ENCODE measurements at regions not wholly inside any gene's neighbourhood (a gene's known extent, or its start where the extent isn't known, plus 50 kb on each side); places are given as distances from the start of the nearest gene placed in this dataset.

- H3K4me3 ChIP-seq (ENCODE audit: low read depth, low read length): no peak overlapping the region
- DNase-seq (ENCODE audit: low read depth) (no peak), FAIRE-seq (no peak)
- H3K27me3 ChIP-seq (ENCODE audit: control insufficient read depth, insufficient read depth, low read length): no peaks in the 10 kb centered on the region
- H3K36me3 ChIP-seq (ENCODE audit: control insufficient read depth, insufficient read depth, low read length): no peaks in the 10 kb centered on the region
- TF ChIP-seq CTCF (IDR thresholded peaks at IDR 0.05; ENCODE audit: insufficient read depth, low read length, severe bottlenecking): no peak
Measured at GRCh38 chr3:34394978-34395748, 596.7 kb downstream of the PDCD6IP start.

- DNase-seq (ENCODE audit: low read depth): no peak
- H3K36me3 ChIP-seq (ENCODE audit: control insufficient read depth, insufficient read depth, low read length): no peaks in the 10 kb centered on the region
- H3K4me3 ChIP-seq (ENCODE audit: low read depth, low read length): no peak overlapping the region
- TF ChIP-seq CTCF (IDR thresholded peaks at IDR 0.05; ENCODE audit: insufficient read depth, low read length, severe bottlenecking): no peak
- no peaks in the 10 kb centered on the region for H3K27me3 ChIP-seq (ENCODE audit: control insufficient read depth, insufficient read depth, low read length)
- no peak for FAIRE-seq
Measured at GRCh38 chr3:34396288-34396687, 597.9 kb downstream of the PDCD6IP start.

- Histone ChIP-seq H3K4me3 (ENCODE audit: low read depth, low read length) (no peak overlapping the region), H3K36me3 (ENCODE audit: control insufficient read depth, insufficient read depth, low read length) (no peaks in the 10 kb centered on the region), H3K27me3 (ENCODE audit: control insufficient read depth, insufficient read depth, low read length) (no peaks in the 10 kb centered on the region)
- DNase-seq (ENCODE audit: low read depth): no peak
- no peak for TF ChIP-seq CTCF (IDR thresholded peaks at IDR 0.05; ENCODE audit: insufficient read depth, low read length, severe bottlenecking)
- FAIRE-seq: no peak
Measured at GRCh38 chr3:34396956-34397355, 598.5 kb downstream of the PDCD6IP start.

- Histone ChIP-seq H3K36me3 (ENCODE audit: control insufficient read depth, insufficient read depth, low read length) (no peaks in the 10 kb centered on the region), H3K27me3 (ENCODE audit: control insufficient read depth, insufficient read depth, low read length) (no peaks in the 10 kb centered on the region), H3K4me3 (ENCODE audit: low read depth, low read length) (no peak overlapping the region)
- no peak for TF ChIP-seq CTCF (IDR thresholded peaks at IDR 0.05; ENCODE audit: insufficient read depth, low read length, severe bottlenecking)
- DNase-seq (ENCODE audit: low read depth): no peak
- no peak for FAIRE-seq
Measured at GRCh38 chr3:34399401-34399800, 601.0 kb downstream of the PDCD6IP start.

- FAIRE-seq (no peak), DNase-seq (ENCODE audit: low read depth) (no peak)
- Histone ChIP-seq H3K36me3 (ENCODE audit: control insufficient read depth, insufficient read depth, low read length) (no peaks in the 10 kb centered on the region), H3K4me3 (ENCODE audit: low read depth, low read length) (no peak overlapping the region), H3K27me3 (ENCODE audit: control insufficient read depth, insufficient read depth, low read length) (no peaks in the 10 kb centered on the region)
- TF ChIP-seq CTCF (IDR thresholded peaks at IDR 0.05; ENCODE audit: insufficient read depth, low read length, severe bottlenecking): no peak
Measured at GRCh38 chr3:34405159-34405558, 606.7 kb downstream of the PDCD6IP start.

- no peak overlapping the region for H3K4me3 ChIP-seq (ENCODE audit: low read depth, low read length)
- no peak for DNase-seq (ENCODE audit: low read depth)
- H3K27me3 ChIP-seq (ENCODE audit: control insufficient read depth, insufficient read depth, low read length): no peaks in the 10 kb centered on the region
- H3K36me3 ChIP-seq (ENCODE audit: control insufficient read depth, insufficient read depth, low read length): no peaks in the 10 kb centered on the region
- no peak for FAIRE-seq
- TF ChIP-seq CTCF (IDR thresholded peaks at IDR 0.05; ENCODE audit: insufficient read depth, low read length, severe bottlenecking): no peak
Measured at GRCh38 chr3:34407281-34407680, 608.9 kb downstream of the PDCD6IP start.
